ENCODE measurements at regions not wholly inside any gene's neighbourhood (a gene's known extent, or its start where the extent isn't known, plus 50 kb on each side); places are given as distances from the start of the nearest gene placed in this dataset.
"Not testable (repeated sequence)": the region's sequence is repeated elsewhere in the genome, so short reads cannot be mapped to it uniquely, and the experiment has no call there.

- no peak for DNase-seq
These were observed 816.6 kb downstream of the EPHA3 start for GRCh38 chr3:89923921-89924610.

- no peak for DNase-seq
These were observed 818.6 kb downstream of the EPHA3 start for GRCh38 chr3:89925976-89926375.

GRCh38 chr3:89932882-89933281 is 825.5 kb downstream of the EPHA3 start:
- no peak for DNase-seq

- DNase-seq: not testable (repeated sequence)
These were observed 837.0 kb downstream of the EPHA3 start for GRCh38 chr3:89944461-89944860.

- no peak for DNase-seq
These were observed 839.5 kb downstream of the EPHA3 start for GRCh38 chr3:89946884-89947283.

- no peak for DNase-seq
These were observed 840.0 kb downstream of the EPHA3 start for GRCh38 chr3:89947337-89947954.

- DNase-seq: no peak
These were observed 840.6 kb downstream of the EPHA3 start for GRCh38 chr3:89948008-89948407.

GRCh38 chr3:89950772-89951171 is 843.4 kb downstream of the EPHA3 start:
- DNase-seq: no peak

- no peak for DNase-seq
These were observed 846.7 kb downstream of the EPHA3 start for GRCh38 chr3:89954137-89954536.

GRCh38 chr3:89955156-89955555 is 847.7 kb downstream of the EPHA3 start:
- DNase-seq: no peak

- DNase-seq: no peak
These were observed 850.0 kb downstream of the EPHA3 start for GRCh38 chr3:89957451-89957850.

- not testable (repeated sequence) for DNase-seq
These were observed 850.7 kb downstream of the EPHA3 start for GRCh38 chr3:89958163-89958562.

GRCh38 chr3:89964347-89964746 is 856.9 kb downstream of the EPHA3 start:
- no peak for DNase-seq

GRCh38 chr3:89966877-89967665 is 859.6 kb downstream of the EPHA3 start:
- DNase-seq: no peak

- DNase-seq: no peak
These were observed 863.9 kb downstream of the EPHA3 start for GRCh38 chr3:89971329-89971728.

GRCh38 chr3:89973156-89973555 is 865.7 kb downstream of the EPHA3 start:
- no peak for DNase-seq

- DNase-seq: no peak
These were observed 867.6 kb downstream of the EPHA3 start for GRCh38 chr3:89974903-89975519.

GRCh38 chr3:89983449-89983848 is 876.0 kb downstream of the EPHA3 start:
- no peak for DNase-seq

- no peak for DNase-seq
These were observed 897.9 kb downstream of the EPHA3 start for GRCh38 chr3:90005281-90005847.

GRCh38 chr3:90007778-90008499 is 900.5 kb downstream of the EPHA3 start:
- DNase-seq: peak in 1 of 51 donors; percentile 6

GRCh38 chr3:90010341-90010740 is 902.9 kb downstream of the EPHA3 start:
- no peak for DNase-seq
